GM21367 (cell line): ENCODE measurements at regions not wholly inside any gene's neighbourhood (a gene's known extent, or its start where the extent isn't known, plus 50 kb on each side); places are given as distances from the start of the nearest gene placed in this dataset.

Experiments used
- ATAC-seq: cut with Tn5 transposase; IDR thresholded peaks from one replicate; pipeline ENCODE4 v1.9.1; 2021; ENCODE audit not compliant: unreplicated experiment

DNA sequence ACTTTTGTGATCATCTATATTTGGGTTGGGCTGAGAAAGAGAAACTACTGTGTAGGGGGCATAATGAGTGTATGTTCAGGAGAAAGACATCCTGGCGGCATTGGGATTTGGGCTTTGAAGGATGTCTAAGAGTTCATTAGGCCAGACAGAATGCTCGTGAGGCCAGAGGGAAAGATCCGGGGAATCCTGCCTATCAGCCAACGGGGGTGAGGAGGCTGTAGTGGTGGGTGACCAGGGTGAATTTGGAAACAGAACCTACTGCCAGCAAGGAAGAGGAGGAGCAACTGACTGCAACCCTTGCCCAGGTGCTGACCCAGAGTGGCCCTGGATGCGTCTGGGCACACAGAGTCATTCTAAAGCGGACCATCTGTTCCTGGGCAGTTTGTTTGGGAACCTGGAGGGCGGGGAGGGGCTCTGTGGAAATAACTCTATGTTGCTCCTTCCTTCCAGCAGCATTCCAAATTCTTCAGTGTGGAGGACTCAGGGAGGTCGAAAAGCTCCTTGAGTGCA, 56.9 kb upstream of the ECE1 start:
- no peak for ATAC-seq

- ATAC-seq, result no peak
These were observed 56.3 kb upstream of the ECE1 start for GRCh38 chr1:21346365-21347071.

DNA sequence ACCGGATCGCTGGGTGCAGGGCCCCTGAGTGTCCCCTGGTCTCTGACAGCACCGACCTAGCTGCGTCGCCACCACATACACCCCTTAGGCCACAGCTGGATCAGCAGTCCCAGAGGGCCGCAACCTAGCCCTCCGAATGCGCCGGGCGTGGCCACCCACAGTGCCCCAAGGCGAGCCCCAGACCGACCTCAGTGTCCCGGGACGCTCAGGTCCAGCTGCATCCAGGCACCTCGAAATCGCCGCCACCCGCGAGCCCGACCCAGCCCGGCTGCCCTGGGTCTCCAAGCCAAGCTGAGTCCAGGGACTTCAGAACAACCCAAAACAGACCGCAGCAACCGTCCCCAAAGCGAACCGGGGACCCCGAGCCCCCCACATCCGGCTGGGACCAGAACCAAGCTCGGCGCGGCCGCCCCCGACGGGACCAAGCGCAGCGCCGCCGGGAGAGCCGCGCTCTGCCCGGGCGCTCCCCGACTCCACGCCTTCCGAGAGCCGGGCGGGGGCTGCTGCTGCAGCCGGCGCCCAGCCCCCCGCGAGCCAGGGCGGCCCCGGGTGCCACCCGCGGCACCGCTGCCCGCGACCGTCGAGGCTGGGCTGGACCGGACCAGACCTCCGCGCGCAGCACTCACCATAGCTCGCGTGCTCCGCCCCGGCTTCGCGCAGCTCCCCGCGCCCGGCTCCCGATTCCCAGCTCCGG, 54.6 kb upstream of the ECE1 start:
- ATAC-seq, result peak; percentile 7

- no peak for ATAC-seq
These were observed 54.0 kb upstream of the ECE1 start for GRCh38 chr1:21344098-21344749.

DNA sequence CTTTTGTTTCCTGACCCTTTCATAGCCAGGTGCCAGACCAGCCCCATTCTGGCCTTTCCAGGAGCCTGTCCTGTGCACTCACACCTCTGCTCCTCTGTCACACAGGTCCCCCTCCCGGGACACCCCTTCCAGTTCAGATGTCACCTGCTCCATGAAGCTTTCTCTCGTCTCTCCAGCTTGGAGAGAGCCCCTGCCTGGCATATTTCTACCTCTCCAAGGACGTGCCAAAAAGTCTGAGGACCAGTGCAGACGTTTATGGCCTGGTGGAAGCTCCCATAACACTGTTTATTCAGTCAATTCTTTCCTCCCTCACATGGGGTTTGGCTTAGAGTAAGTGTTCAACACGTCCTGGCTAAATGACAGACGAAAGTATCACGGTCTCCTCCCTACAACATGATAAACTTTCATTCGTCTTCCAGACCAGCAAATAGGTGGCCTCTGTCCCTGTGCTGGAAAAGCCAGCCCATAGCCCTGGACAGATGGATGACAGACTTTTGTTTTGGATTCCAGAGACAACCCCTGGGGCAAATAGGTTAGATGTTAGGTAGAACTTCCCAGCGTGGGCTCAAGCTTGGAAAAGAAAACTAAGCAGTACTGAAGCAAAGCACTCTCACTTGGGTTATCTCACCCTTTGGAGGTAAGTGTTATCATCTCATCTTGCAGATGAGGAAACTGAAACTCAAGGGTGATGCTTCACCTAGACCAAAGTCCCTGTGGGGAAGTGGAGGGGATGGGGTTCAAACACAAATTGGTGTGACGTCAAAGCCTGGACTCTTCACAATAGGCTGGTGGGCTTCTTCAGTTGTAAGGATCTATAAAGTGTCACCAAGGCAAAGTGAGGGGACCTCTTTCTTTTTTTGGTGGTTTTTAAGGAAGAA, 52.9 kb upstream of the ECE1 start:
- ATAC-seq, result no peak

GRCh38 chr1:21341517-21342078, 51.3 kb upstream of the ECE1 start:
- ATAC-seq, result no peak

DNA sequence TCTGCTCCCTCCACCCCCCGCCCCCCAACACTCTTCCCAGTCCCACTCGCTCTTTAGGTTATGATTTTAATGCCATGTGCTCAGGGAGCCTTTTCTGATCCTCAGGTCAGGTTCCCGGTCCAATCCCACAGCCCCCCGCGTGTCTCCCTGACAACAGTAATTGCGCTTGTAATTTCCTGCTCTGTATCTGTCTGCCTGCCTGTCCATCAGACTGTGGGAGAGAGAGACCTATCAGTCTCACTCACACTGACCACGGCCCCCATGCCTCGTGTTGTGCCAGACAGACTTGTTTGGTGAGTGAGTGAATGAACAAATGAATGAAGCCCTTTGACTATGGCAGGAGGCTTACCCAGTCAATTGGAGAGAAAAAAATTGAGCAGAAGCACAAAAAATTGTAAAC, 50.8 kb upstream of the ECE1 start:
- ATAC-seq, result no peak

GRCh38 chr1:21340230-21340945, 50.1 kb upstream of the ECE1 start:
- no peak for ATAC-seq
